GM23338 (cell line): ENCODE measurements at regions not wholly inside any gene's neighbourhood (a gene's known extent, or its start where the extent isn't known, plus 50 kb on each side); places are given as distances from the start of the nearest gene placed in this dataset.

Source experiments
- CREB1 ChIP-seq: fragments of 250-450 bp; sonication (Bioruptor Pico); IDR thresholded peaks from 2 replicates; pipeline ENCODE4 v1.5.0; 2020; ENCODE audit warnings: low read depth, mild to moderate bottlenecking, moderate library complexity
- CTCF ChIP-seq, 2 experiments: fragments of 200-600 bp in 1 of 2; sonication (generic) in 1 of 2; conservative IDR thresholded peaks; 2 replicates each; pipeline versions ENCODE4 v1.5.1 to v1.6.1; 2016 to 2017; ENCODE audit warnings: antibody characterized with exemption in 2 of 2, low read depth in 2 of 2, mild to moderate bottlenecking in 2 of 2, moderate library complexity in 1 of 2
- ETS1 ChIP-seq: IDR thresholded peaks from 2 replicates; pipeline ENCODE4 v1.6.1; 2016; ENCODE audit warnings: antibody characterized with exemption
- EZH2 ChIP-seq: fragments of 200-600 bp; sonication (generic); IDR thresholded peaks from one replicate; pipeline ENCODE4 v1.8.0; 2017; ENCODE audit warnings: antibody characterized with exemption, mild to moderate bottlenecking, low read depth; ENCODE audit not compliant: unreplicated experiment
- EZH2phosphoT487 ChIP-seq: fragments of 200-600 bp; sonication (generic); IDR thresholded peaks from one replicate; pipeline ENCODE4 v1.8.1; 2018; ENCODE audit warnings: antibody characterized with exemption; ENCODE audit not compliant: unreplicated experiment
- JUNB ChIP-seq: IDR thresholded peaks from one replicate; pipeline ENCODE4 v1.6.1; 2016; ENCODE audit warnings: antibody characterized with exemption; ENCODE audit not compliant: unreplicated experiment
- NANOG ChIP-seq: IDR thresholded peaks from 2 replicates; pipeline ENCODE4 v1.6.1; 2016; ENCODE audit warnings: antibody characterized with exemption, borderline replicate concordance
- POLR2AphosphoS5 ChIP-seq: IDR thresholded peaks from 2 replicates; pipeline ENCODE4 v1.6.1; 2016; ENCODE audit warnings: antibody characterized with exemption, low read depth
- REST ChIP-seq: IDR thresholded peaks from one replicate; pipeline ENCODE4 v1.6.1; 2018; ENCODE audit warnings: antibody characterized with exemption; ENCODE audit not compliant: unreplicated experiment
- STAT1 ChIP-seq: IDR thresholded peaks from one replicate; pipeline ENCODE4 v1.6.1; 2016; ENCODE audit warnings: antibody characterized with exemption; ENCODE audit not compliant: unreplicated experiment
- ZNF114 ChIP-seq: fragments of 250-450 bp; sonication (Bioruptor Pico); IDR thresholded peaks from 2 replicates; pipeline ENCODE4 v1.5.0; 2020; ENCODE audit warnings: mild to moderate bottlenecking, moderate library complexity
- ZNF331 ChIP-seq: fragments of 250-450 bp; sonication (Bioruptor Pico); IDR thresholded peaks from 2 replicates; pipeline ENCODE4 v1.5.0; 2020; ENCODE audit warnings: low read depth, mild to moderate bottlenecking, moderate library complexity
- ZNF462 ChIP-seq: fragments of 250-450 bp; sonication (Bioruptor Pico); IDR thresholded peaks from 2 replicates; pipeline ENCODE4 v1.5.0; 2020; ENCODE audit warnings: mild to moderate bottlenecking, moderate library complexity

GRCh38 chr5:165004175-165004574 is 1498.8 kb downstream of the MAT2B start:
- no peak for TF ChIP-seq CTCF (conservative IDR thresholded peaks at IDR 0.05; ENCODE audit: low read depth in 2 of 2)
- no peak for TF ChIP-seq EZH2phosphoT487
- no peak for TF ChIP-seq POLR2AphosphoS5
- TF ChIP-seq EZH2: no peak
- TF ChIP-seq JUNB: no peak
- TF ChIP-seq ETS1: no peak
- no peak for TF ChIP-seq CREB1 (CRISPR knock-in tag)
- no peak for TF ChIP-seq REST
- TF ChIP-seq ZNF114: no peak
- no peak for TF ChIP-seq NANOG
- no peak for TF ChIP-seq STAT1
- TF ChIP-seq ZNF331 (CRISPR knock-in tag): no peak
- TF ChIP-seq ZNF462 (CRISPR knock-in tag): no peak
